GM13977 (cell line): ENCODE measurements at regions not wholly inside any gene's neighbourhood (a gene's known extent, or its start where the extent isn't known, plus 50 kb on each side); places are given as distances from the start of the nearest gene placed in this dataset.

Source experiments
- DNase-seq: peaks from one replicate; pipeline ENCODE4 v3.0.0; 2012; ENCODE audit warnings: low spot score
- CTCF ChIP-seq: IDR thresholded peaks from 2 replicates; pipeline ENCODE4 v1.5.1; 2012; ENCODE audit warnings: mild to moderate bottlenecking, control low read depth; ENCODE audit not compliant: insufficient read depth; ENCODE audit errors: extremely low read depth, missing control alignments
- in situ Hi-C: fragments of 300-500 bp; cut with MboI; formaldehyde crosslinking; loops from one replicate; pipeline ENCODE4 v1.12.0; 2022; ENCODE audit warnings: low sequenced_read_pairs, low pct_unique_long_range_greater_than_20kb, mixed read lengths, inconsistent platforms; ENCODE audit not compliant: unreplicated experiment

GRCh38 chr2:138979131-138979785, 199.1 kb upstream of the NXPH2 start:
- DNase-seq, result no peak
- no peak for TF ChIP-seq CTCF
- in situ Hi-C loops, result no loop called here

GRCh38 chr2:138974651-138975050, 194.5 kb upstream of the NXPH2 start:
- TF ChIP-seq CTCF, result no peak
- DNase-seq, result no peak
- in situ Hi-C loops, result no loop called here

GRCh38 chr2:138964418-138964817, 184.2 kb upstream of the NXPH2 start:
- in situ Hi-C loops, result no loop called here
- DNase-seq, result no peak
- TF ChIP-seq CTCF, result no peak

GRCh38 chr2:138962686-138963085, 182.5 kb upstream of the NXPH2 start:
- DNase-seq, result no peak
- no peak for TF ChIP-seq CTCF
- in situ Hi-C loops, result no loop called here

GRCh38 chr2:138960191-138960590, 180.0 kb upstream of the NXPH2 start:
- DNase-seq, result no peak
- in situ Hi-C loops, result no loop called here
- TF ChIP-seq CTCF, result no peak

GRCh38 chr2:138959031-138959430, 178.8 kb upstream of the NXPH2 start:
- no peak for DNase-seq
- TF ChIP-seq CTCF, result no peak
- in situ Hi-C loops, result no loop called here
